Heart right ventricle (tissue), 16 donors: ENCODE measurements at regions not wholly inside any gene's neighbourhood (a gene's known extent, or its start where the extent isn't known, plus 50 kb on each side); places are given as distances from the start of the nearest gene placed in this dataset.

Experiments
- ATAC-seq, 8 donors: fragments of 200-7000 bp; cut with Tn5 transposase; one replicate each; pipeline ENCODE4 v1.9.1; 2020; ENCODE audit warnings: mild to moderate bottlenecking in 8 of 8, moderate library complexity in 8 of 8, moderate number of reproducible peaks in 1 of 8
- DNase-seq, 2 donors: peaks; one replicate each; pipeline ENCODE4 v3.0.0-alpha.2; 2020
- H3K27ac ChIP-seq, 10 donors: fragments of 200-600 bp; sonication (generic) in 2 of 10; one replicate each; pipeline versions ENCODE4 v1.5.0 to v1.8.0; 2020 to 2022; ENCODE audit warnings: mild to moderate bottlenecking in 3 of 10
- H3K27me3 ChIP-seq, 7 donors: fragments of 200-600 bp; one replicate each; pipeline ENCODE4 v1.8.0; 2021 to 2022; ENCODE audit warnings: mild to moderate bottlenecking in 2 of 7
- H3K36me3 ChIP-seq, 9 donors: fragments of 200-600 bp; sonication (generic) in 1 of 9; one replicate each; pipeline versions ENCODE4 v1.5.0 to v1.8.0; 2020 to 2022; ENCODE audit warnings: mild to moderate bottlenecking in 2 of 9
- H3K4me1 ChIP-seq, 9 donors: fragments of 200-600 bp; sonication (generic) in 1 of 9; one replicate each; pipeline versions ENCODE4 v1.5.0 to v1.8.0; 2020 to 2022; ENCODE audit warnings: mild to moderate bottlenecking in 4 of 9
- H3K4me3 ChIP-seq, 10 donors: fragments of 200-600 bp; sonication (generic) in 2 of 10; one replicate each; pipeline versions ENCODE4 v1.5.0 to v1.8.0; 2020 to 2022; ENCODE audit warnings: mild to moderate bottlenecking in 7 of 10, moderate library complexity in 2 of 10
- H3K9me3 ChIP-seq, 11 donors: fragments of 200-600 bp in 10 of 11; sonication (generic) in 2 of 11; one replicate each; pipeline versions ENCODE4 v1.5.0 to v1.8.0; 2013 to 2022; ENCODE audit warnings: mild to moderate bottlenecking in 2 of 11, control low read depth in 1 of 11, moderate library complexity in 1 of 11
- WGBS, 2 donors: extraction: QIAGEN DNeasy Blood & Tissue Kit; methylation state at CpG; one replicate each; pipeline ENCODE4 v1.1.7; 2013; ENCODE audit warnings: inconsistent platforms in 1 of 2; 5-methylcytosine and 5-hydroxymethylcytosine counted together
- intact Hi-C, 10 donors: fragments of 100-400 bp; cut with DNase I; formaldehyde crosslinking; loops; one replicate each; pipeline versions ENCODE4 v1.11.1 to v1.14.2; 2022
- TF ChIP-seq, protein P1 (sequence below), 9 donors: fragments of 200-600 bp; sonication (generic) in 2 of 9; IDR thresholded peaks; one replicate each; pipeline versions ENCODE4 v1.5.0 to v1.8.0; 2021 to 2022; ENCODE audit warnings: antibody characterized with exemption in 9 of 9, mild to moderate bottlenecking in 5 of 9, moderate library complexity in 1 of 9
- donor health status: Arrhythmogenic right ventricular cardiomyopathy.
- donor health status: ischemic (EF 13 %, LVEDD 7.1; RV severe dilation, severe dysfunction).
- donor health status: healthy with polysubstance abuse.
- donor health status: DM: no; HTN: yes; CAD: no.
- donor health status: DM: no; HTN: no; CAD: no.
- donor health status: ischemic (EF 25% LVEDD 6.9; RV normal size, moderate dysfunction).
- donor health status: ischemic (EF 25% LVEDD 5.7; RV mildly dilated, moderate dysfunction).
- donor health status: healthy.
- donor health status: DM: yes; HTN: yes; CAD: no.
- donor health status: Ischemic cardiomyopathy.
- donor health status: ischemic (EF 35%, LVEDD 5.7; RV mildly dilated, moderate dysfunction).
- donor health status: nonischemic (EF 11% LVEDD 7.7; RV severe dilation, severe dysfunction).
- donor health status: DM: yes; HTN: yes; CAD: no.
- donor health status: PGD.
- donor health status: ischemic (EF 29% LVEDD 5.4; RV normal size, mild dysfunction).
- donor health status: nonischemic (EF 23%, LVEDD 6.1; RV moderate dilation, normal function).

DNA sequence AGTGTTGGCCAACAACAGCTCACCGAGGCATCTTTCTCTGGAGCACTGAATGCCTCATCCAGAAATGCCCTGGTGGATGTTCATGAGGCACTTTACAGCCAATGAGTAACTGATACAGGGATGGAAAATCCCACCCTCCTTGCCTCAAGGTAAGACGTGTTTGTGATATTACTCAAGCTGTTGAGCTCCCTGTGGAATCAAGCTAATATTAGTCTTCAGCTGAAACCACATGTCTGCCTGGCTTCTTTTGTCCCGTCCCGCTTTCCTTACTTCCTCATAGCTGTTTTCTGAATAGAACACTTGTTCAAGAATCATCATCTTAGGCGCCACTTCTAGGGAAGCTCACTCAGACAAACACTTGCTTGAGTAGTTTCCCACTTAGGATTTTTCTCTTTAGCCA is 422.4 kb downstream of the INHBA start:
- Histone ChIP-seq H3K9me3 (no peaks in the 10 kb centered on the region), H3K4me1 (no peaks in the 10 kb centered on the region), H3K36me3 (no peaks in the 10 kb centered on the region), H3K4me3 (no peak overlapping the region), H3K27me3 (no peaks in the 10 kb centered on the region), H3K27ac (no peak overlapping the region)
- ATAC-seq (no peak), DNase-seq (no peak)
- TF ChIP-seq, protein P1, sequence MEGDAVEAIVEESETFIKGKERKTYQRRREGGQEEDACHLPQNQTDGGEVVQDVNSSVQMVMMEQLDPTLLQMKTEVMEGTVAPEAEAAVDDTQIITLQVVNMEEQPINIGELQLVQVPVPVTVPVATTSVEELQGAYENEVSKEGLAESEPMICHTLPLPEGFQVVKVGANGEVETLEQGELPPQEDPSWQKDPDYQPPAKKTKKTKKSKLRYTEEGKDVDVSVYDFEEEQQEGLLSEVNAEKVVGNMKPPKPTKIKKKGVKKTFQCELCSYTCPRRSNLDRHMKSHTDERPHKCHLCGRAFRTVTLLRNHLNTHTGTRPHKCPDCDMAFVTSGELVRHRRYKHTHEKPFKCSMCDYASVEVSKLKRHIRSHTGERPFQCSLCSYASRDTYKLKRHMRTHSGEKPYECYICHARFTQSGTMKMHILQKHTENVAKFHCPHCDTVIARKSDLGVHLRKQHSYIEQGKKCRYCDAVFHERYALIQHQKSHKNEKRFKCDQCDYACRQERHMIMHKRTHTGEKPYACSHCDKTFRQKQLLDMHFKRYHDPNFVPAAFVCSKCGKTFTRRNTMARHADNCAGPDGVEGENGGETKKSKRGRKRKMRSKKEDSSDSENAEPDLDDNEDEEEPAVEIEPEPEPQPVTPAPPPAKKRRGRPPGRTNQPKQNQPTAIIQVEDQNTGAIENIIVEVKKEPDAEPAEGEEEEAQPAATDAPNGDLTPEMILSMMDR (IDR thresholded peaks at IDR 0.05): no peak
- 86 to 88% methylated on average over 5 of the region's 5 CpGs for WGBS, 2 donors
- intact Hi-C loops: no loop called here

DNA sequence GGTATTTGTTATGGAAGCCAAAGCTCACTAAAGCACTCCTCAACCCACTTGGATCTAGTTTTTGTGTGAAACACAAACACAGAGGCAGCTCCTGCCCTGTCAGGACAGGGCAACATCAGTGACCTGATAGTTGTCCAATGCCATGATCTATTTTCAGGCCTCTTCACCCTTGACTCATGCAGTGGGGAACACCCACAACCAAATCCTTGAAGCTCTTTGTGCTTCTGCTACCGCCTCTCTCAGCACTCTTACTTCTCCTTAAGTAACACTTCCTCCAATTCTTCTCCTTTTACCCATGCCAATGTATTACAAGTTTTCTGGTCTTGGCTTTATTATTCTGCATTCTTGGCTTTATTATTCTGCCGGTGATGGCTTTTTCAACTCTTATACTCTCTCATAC is 425.3 kb downstream of the INHBA start:
- Histone ChIP-seq H3K4me3 (no peak overlapping the region), H3K4me1 (no peaks in the 10 kb centered on the region), H3K36me3 (no peaks in the 10 kb centered on the region), H3K9me3 (no peaks in the 10 kb centered on the region), H3K27ac (no peak overlapping the region), H3K27me3 (no peaks in the 10 kb centered on the region)
- TF ChIP-seq, protein P1 (IDR thresholded peaks at IDR 0.05): no peak
- DNase-seq (no peak), ATAC-seq (no peak)
- 77 to 86% methylated on average over 2 of the region's 2 CpGs for WGBS, 2 donors
- intact Hi-C loops: no loop called here

DNA sequence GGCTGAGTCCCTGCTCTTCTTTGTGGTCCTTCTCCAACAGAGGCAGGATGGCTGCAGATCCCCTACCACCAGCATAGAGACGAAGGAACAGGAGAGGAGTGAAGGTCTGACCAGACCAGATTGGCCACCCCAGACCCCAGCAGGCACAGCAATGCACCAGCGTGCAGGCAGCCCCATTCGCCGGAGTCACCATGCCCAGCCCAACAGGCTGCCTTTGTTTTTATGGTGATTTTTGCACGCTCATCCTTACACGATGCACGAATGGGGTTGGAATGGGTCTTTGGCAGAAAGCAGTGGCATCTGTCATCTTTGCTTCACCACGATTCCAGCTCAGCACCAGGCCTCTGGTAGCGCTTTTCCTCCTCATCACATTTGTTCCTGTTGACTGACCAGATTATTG is 427.6 kb downstream of the INHBA start:
- Histone ChIP-seq H3K4me1 (no peaks in the 10 kb centered on the region), H3K27me3 (no peaks in the 10 kb centered on the region), H3K27ac (no peak overlapping the region), H3K4me3 (no peak overlapping the region), H3K36me3 (no peaks in the 10 kb centered on the region), H3K9me3 (no peaks in the 10 kb centered on the region)
- TF ChIP-seq, protein P1 (IDR thresholded peaks at IDR 0.05): no peak
- ATAC-seq (no peak), DNase-seq (no peak)
- WGBS, 2 donors: 91 to 98% methylated on average over 9 of the region's 9 CpGs
- intact Hi-C loops: no loop called here

DNA sequence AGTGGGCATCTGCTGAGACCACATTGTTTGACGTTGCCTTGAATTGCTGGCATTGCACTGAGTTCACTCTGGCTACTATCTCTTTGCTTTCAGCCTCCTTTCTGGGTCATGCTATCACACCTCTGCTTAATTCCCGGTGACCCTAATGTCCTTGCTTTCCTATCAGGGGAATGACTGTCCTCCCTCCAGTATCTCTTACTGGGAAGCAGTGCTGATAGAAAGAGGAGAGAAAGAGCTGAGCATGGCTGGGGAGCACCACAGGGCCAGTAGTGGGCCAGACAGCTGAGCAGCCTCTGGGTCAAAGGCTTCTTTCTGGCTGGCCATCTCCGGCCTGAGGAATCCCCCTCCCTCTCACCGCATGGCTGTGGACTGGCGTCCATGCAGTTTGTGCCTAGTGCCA is 428.7 kb downstream of the INHBA start:
- intact Hi-C loops: no loop called here
- ATAC-seq (peak in 4 of 8 donors; percentile 37 to 67 (median 46)), DNase-seq (no peak)
- Histone ChIP-seq H3K4me3 (no peak overlapping the region), H3K27ac (no peak overlapping the region), H3K9me3 (no peaks in the 10 kb centered on the region), H3K27me3 (no peaks in the 10 kb centered on the region), H3K4me1 (no peaks in the 10 kb centered on the region), H3K36me3 (no peaks in the 10 kb centered on the region)
- TF ChIP-seq, protein P1 (IDR thresholded peaks at IDR 0.05): no peak
- 50 to 59% methylated on average over 5 of the region's 5 CpGs for WGBS, 2 donors

DNA sequence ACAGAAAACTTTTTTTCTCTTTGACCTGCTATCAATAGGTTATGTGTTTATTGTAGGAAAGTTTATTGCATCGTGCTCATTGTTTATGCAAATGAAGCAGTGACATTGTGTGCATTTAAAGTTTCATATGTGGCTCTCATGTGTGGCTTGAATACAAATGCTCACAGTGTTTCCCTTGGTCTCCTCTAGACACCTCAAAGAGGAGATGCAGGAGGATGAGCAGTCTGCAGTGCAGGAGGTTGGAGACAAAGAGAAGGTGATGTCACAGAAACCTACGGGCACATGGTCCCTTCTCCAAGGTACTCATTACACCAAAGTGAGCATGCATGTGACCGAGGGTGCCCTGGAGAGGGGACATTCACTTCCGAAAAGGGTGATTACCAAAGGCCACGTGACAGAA is 430.2 kb downstream of the INHBA start:
- Histone ChIP-seq H3K4me1 (no peaks in the 10 kb centered on the region), H3K4me3 (no peak overlapping the region), H3K27ac (no peak overlapping the region), H3K9me3 (no peaks in the 10 kb centered on the region), H3K27me3 (no peaks in the 10 kb centered on the region), H3K36me3 (no peaks in the 10 kb centered on the region)
- TF ChIP-seq, protein P1 (IDR thresholded peaks at IDR 0.05): no peak
- no peak for ATAC-seq
- no peak for DNase-seq
- 88 to 92% methylated on average over 5 of the region's 5 CpGs for WGBS, 2 donors
- intact Hi-C loops: no loop called here
